ENCODE measurements at regions not wholly inside any gene's neighbourhood (a gene's known extent, or its start where the extent isn't known, plus 50 kb on each side); places are given as distances from the start of the nearest gene placed in this dataset.

DNA sequence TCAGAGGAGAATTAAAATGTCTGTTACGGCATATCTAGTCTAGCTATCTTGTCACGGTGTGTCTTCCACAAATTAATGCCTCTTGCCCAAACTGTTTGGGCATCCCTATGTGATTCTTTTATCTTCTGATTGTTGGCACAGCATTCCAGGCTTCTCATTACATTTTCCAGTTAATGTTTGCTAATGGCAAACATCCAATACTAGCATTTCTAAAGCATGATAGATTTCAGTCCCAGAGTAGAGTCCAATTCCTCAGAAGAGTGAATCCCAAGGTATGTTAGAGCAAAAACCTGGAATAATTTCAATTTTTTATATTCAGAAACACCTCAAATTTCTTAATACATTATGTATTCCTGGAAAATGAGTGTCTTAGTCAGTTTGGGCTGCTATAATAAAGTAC, 684.5 kb upstream of the SLITRK1 start:
- no peaks in the 10 kb centered on the region for H3K27me3 Mint-ChIP-seq (ENCODE audit: insufficient read depth, unreplicated experiment)
- TF ChIP-seq, protein P1, sequence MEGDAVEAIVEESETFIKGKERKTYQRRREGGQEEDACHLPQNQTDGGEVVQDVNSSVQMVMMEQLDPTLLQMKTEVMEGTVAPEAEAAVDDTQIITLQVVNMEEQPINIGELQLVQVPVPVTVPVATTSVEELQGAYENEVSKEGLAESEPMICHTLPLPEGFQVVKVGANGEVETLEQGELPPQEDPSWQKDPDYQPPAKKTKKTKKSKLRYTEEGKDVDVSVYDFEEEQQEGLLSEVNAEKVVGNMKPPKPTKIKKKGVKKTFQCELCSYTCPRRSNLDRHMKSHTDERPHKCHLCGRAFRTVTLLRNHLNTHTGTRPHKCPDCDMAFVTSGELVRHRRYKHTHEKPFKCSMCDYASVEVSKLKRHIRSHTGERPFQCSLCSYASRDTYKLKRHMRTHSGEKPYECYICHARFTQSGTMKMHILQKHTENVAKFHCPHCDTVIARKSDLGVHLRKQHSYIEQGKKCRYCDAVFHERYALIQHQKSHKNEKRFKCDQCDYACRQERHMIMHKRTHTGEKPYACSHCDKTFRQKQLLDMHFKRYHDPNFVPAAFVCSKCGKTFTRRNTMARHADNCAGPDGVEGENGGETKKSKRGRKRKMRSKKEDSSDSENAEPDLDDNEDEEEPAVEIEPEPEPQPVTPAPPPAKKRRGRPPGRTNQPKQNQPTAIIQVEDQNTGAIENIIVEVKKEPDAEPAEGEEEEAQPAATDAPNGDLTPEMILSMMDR (IDR thresholded peaks at IDR 0.05; ENCODE audit: insufficient read depth in 1 of 2, low read depth in 1 of 2, low read length in 1 of 2, severe bottlenecking in 1 of 2, unreplicated experiment in 1 of 2) = no peak
- no peaks in the 10 kb centered on the region for H3K36me3 Mint-ChIP-seq (ENCODE audit: insufficient read depth, unreplicated experiment)
- no TSS peak for BruUV-seq (replicated peaks)
- no peak for DNase-seq
- H3K4me3 Mint-ChIP-seq (ENCODE audit: unreplicated experiment) = no peak overlapping the region
- intact Hi-C loops (cut with micrococcal nuclease; ENCODE audit: unreplicated experiment) = no loop called here
- Histone ChIP-seq H3K4me1 (no peaks in the 10 kb centered on the region), H3K36me3 (ENCODE audit: control insufficient read depth, insufficient read depth, low read length) (no peaks in the 10 kb centered on the region), H3K27me3 (replicated peaks; ENCODE audit: control insufficient read depth, insufficient read depth, low read length) (no peaks in the 10 kb centered on the region), H3K4me3 (ENCODE audit: low read depth, low read length) (no peak overlapping the region), H3K9me3 (no peaks in the 10 kb centered on the region)
- no peak overlapping the region for H3K27ac Mint-ChIP-seq (ENCODE audit: unreplicated experiment)
- peaks cover under 1% of the 10 kb centered on the region for H3K9me3 Mint-ChIP-seq (ENCODE audit: unreplicated experiment)
- ChIA-PET POLR2A (no interaction called here), CTCF (no interaction called here)
- no peaks in the 10 kb centered on the region for H3K4me1 Mint-ChIP-seq (ENCODE audit: low read depth, unreplicated experiment)

DNA sequence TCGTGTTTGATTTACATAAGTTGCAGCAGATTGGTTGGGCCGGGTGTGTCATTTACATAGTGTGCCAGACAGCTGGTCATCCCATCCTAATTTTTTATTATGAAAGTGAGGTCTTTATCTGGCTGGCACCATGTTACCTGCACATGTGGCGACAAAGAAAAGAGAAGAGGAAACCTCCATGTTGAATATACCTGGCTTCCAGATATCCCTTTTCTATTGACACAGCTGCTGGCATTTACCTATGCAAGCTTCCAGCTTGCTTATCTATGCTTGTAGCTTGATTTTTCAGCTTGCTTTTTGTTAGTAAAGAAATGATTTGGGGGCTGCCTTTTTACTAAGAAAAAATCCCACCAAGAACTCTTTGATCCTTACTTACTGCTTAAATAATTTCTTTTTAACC, 681.3 kb upstream of the SLITRK1 start:
- Mint-ChIP-seq H3K9me3 (ENCODE audit: unreplicated experiment) (peaks cover 8% of the 10 kb centered on the region), H3K4me3 (ENCODE audit: unreplicated experiment) (no peak overlapping the region), H3K36me3 (ENCODE audit: insufficient read depth, unreplicated experiment) (no peaks in the 10 kb centered on the region), H3K27ac (ENCODE audit: unreplicated experiment) (no peak overlapping the region), H3K27me3 (ENCODE audit: insufficient read depth, unreplicated experiment) (no peaks in the 10 kb centered on the region), H3K4me1 (ENCODE audit: low read depth, unreplicated experiment) (no peaks in the 10 kb centered on the region)
- CTCF ChIA-PET = no interaction called here
- Histone ChIP-seq H3K4me1 (no peaks in the 10 kb centered on the region), H3K36me3 (ENCODE audit: control insufficient read depth, insufficient read depth, low read length) (no peaks in the 10 kb centered on the region), H3K27me3 (replicated peaks; ENCODE audit: control insufficient read depth, insufficient read depth, low read length) (no peaks in the 10 kb centered on the region), H3K4me3 (ENCODE audit: low read depth, low read length) (no peak overlapping the region), H3K9me3 (no peaks in the 10 kb centered on the region)
- no TSS peak for BruUV-seq (replicated peaks)
- no peak for DNase-seq
- TF ChIP-seq, protein P1 (IDR thresholded peaks at IDR 0.05; ENCODE audit: insufficient read depth in 1 of 2, low read depth in 1 of 2, low read length in 1 of 2, severe bottlenecking in 1 of 2, unreplicated experiment in 1 of 2) = no peak
- POLR2A ChIA-PET = no interaction called here
- intact Hi-C loops (cut with micrococcal nuclease; ENCODE audit: unreplicated experiment) = no loop called here

DNA sequence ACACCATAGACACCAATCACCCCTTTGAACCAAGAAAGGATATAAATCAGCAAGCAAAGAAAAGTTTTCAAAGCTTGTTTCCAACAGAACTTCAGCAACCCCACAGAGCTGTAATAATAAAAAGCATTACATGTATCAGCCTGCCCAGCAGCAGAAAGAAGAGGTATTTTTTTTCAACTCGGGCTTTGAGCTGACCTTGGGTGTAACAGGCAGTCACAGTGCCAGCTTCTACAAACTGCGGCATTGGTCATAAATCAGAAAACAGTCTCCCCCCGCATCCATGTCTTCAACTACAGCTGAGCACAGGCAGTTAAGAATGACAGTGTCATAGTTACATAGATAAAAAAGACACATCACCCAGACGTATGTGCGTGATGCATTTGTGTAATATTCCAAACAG, 671.0 kb upstream of the SLITRK1 start:
- no peaks in the 10 kb centered on the region for H3K36me3 Mint-ChIP-seq (ENCODE audit: insufficient read depth, unreplicated experiment)
- no peaks in the 10 kb centered on the region for H3K9me3 Mint-ChIP-seq (ENCODE audit: unreplicated experiment)
- intact Hi-C loops (cut with micrococcal nuclease; ENCODE audit: unreplicated experiment) = no loop called here
- no peaks in the 10 kb centered on the region for H3K4me1 Mint-ChIP-seq (ENCODE audit: low read depth, unreplicated experiment)
- no peak overlapping the region for H3K4me3 Mint-ChIP-seq (ENCODE audit: unreplicated experiment)
- no peak overlapping the region for H3K4me3 ChIP-seq (ENCODE audit: low read depth, low read length)
- H3K36me3 ChIP-seq (ENCODE audit: control insufficient read depth, insufficient read depth, low read length) = no peaks in the 10 kb centered on the region
- no peaks in the 10 kb centered on the region for H3K27me3 ChIP-seq (replicated peaks; ENCODE audit: control insufficient read depth, insufficient read depth, low read length)
- no peaks in the 10 kb centered on the region for H3K4me1 ChIP-seq
- no peaks in the 10 kb centered on the region for H3K27me3 Mint-ChIP-seq (ENCODE audit: insufficient read depth, unreplicated experiment)
- DNase-seq = no peak
- no peaks in the 10 kb centered on the region for H3K9me3 ChIP-seq
- no TSS peak for BruUV-seq (replicated peaks)
- CTCF ChIA-PET = no interaction called here
- POLR2A ChIA-PET = no interaction called here
- TF ChIP-seq, protein P1 (IDR thresholded peaks at IDR 0.05; ENCODE audit: insufficient read depth in 1 of 2, low read depth in 1 of 2, low read length in 1 of 2, severe bottlenecking in 1 of 2, unreplicated experiment in 1 of 2) = no peak
- H3K27ac Mint-ChIP-seq (ENCODE audit: unreplicated experiment) = no peak overlapping the region

Measured in Caco-2 (cell line).